ENCODE measurements at regions not wholly inside any gene's neighbourhood (a gene's known extent, or its start where the extent isn't known, plus 50 kb on each side); places are given as distances from the start of the nearest gene placed in this dataset.
"Not testable (repeated sequence)": the region's sequence is repeated elsewhere in the genome, so short reads cannot be mapped to it uniquely, and the experiment has no call there.

GRCh38 chrX:19172741-19173140 is 50.5 kb upstream of the ADGRG2 start:
- DNase-seq = no peak

- no peak for DNase-seq
These were observed 52.2 kb upstream of the ADGRG2 start for GRCh38 chrX:19174401-19175025.

GRCh38 chrX:19176901-19177630 is 54.8 kb upstream of the ADGRG2 start:
- DNase-seq = no peak

GRCh38 chrX:19177721-19178120 is 55.5 kb upstream of the ADGRG2 start:
- DNase-seq = no peak

- no peak for DNase-seq
These were observed 56.1 kb upstream of the ADGRG2 start for GRCh38 chrX:19178402-19178801.

GRCh38 chrX:19179389-19179788 is 57.1 kb upstream of the ADGRG2 start:
- no peak for DNase-seq

- no peak for DNase-seq
These were observed 59.1 kb upstream of the ADGRG2 start for GRCh38 chrX:19181345-19181744.

GRCh38 chrX:19182785-19183184 is 60.5 kb upstream of the ADGRG2 start:
- no peak for DNase-seq

- no peak for DNase-seq
These were observed 61.7 kb upstream of the ADGRG2 start for GRCh38 chrX:19183761-19184477.

- no peak for DNase-seq
These were observed 66.3 kb upstream of the ADGRG2 start for GRCh38 chrX:19188566-19188965.

GRCh38 chrX:19190902-19191301 is 68.6 kb upstream of the ADGRG2 start:
- DNase-seq = no peak

GRCh38 chrX:19193565-19193964 is 71.3 kb upstream of the ADGRG2 start:
- DNase-seq = no peak

GRCh38 chrX:19194285-19195242 is 72.3 kb upstream of the ADGRG2 start:
- no peak for DNase-seq

GRCh38 chrX:19195243-19195610 is 73.0 kb upstream of the ADGRG2 start:
- DNase-seq = no peak

GRCh38 chrX:19198473-19198872 is 76.2 kb upstream of the ADGRG2 start:
- DNase-seq = no peak

GRCh38 chrX:19202171-19202570 is 79.9 kb upstream of the ADGRG2 start:
- no peak for DNase-seq

- DNase-seq = no peak
These were observed 82.4 kb upstream of the ADGRG2 start for GRCh38 chrX:19204636-19205035.

GRCh38 chrX:19212037-19212436 is 89.8 kb upstream of the ADGRG2 start:
- no peak for DNase-seq

GRCh38 chrX:19213610-19214152 is 91.4 kb upstream of the ADGRG2 start:
- DNase-seq = no peak

- no peak for DNase-seq
These were observed 92.0 kb upstream of the ADGRG2 start for GRCh38 chrX:19214311-19214710.

- DNase-seq = no peak
These were observed 103.6 kb upstream of the ADGRG2 start for GRCh38 chrX:19225909-19226308.

- not testable (repeated sequence) for DNase-seq
These were observed 107.6 kb upstream of the ADGRG2 start for GRCh38 chrX:19229896-19230295.

- no peak for DNase-seq
These were observed 105.8 kb upstream of the PDHA1 start for GRCh38 chrX:19237901-19238300.
